OCI-LY1 (cell line): ENCODE measurements at regions not wholly inside any gene's neighbourhood (a gene's known extent, or its start where the extent isn't known, plus 50 kb on each side); places are given as distances from the start of the nearest gene placed in this dataset.

Source experiments
- EZH2 ChIP-seq: fragments of 200-600 bp; sonication (generic), shearing (Covaris generic); IDR thresholded peaks from 2 replicates; pipeline ENCODE4 v1.8.0; 2017; ENCODE audit warnings: borderline replicate concordance, mixed run types, mild to moderate bottlenecking, antibody characterized with exemption, low read length, moderate library complexity, mixed read lengths
- TF ChIP-seq, protein P1 (sequence below): fragments of 200-600 bp; sonication (generic), shearing (Covaris generic); IDR thresholded peaks from 2 replicates; pipeline ENCODE4 v1.5.1; 2017; ENCODE audit warnings: mild to moderate bottlenecking, antibody characterized with exemption, low read length, moderate library complexity, mixed read lengths

DNA sequence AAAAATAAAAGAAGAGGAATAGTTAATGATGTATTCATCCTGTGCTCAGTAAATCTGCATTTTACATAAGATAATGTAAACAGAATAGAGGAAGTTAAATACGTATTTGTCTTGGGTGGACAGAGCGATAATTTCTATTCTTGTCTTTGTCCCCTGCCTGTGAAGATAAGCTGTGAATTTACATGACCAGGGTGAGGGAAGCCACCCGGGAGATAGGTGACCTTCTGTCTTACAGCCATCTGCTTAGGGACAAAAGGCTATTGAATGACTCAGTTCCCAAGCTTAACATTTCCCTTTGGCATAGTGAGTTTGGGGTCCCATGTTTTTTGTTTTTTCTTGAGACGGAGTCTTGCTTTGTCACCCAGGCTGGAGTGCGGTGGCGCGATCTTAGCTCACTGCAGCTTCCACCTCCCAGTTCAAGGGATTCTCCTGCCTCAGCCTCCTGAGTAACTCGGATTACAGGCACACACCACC, 88.7 kb upstream of the KCTD7 start:
- TF ChIP-seq, protein P1, sequence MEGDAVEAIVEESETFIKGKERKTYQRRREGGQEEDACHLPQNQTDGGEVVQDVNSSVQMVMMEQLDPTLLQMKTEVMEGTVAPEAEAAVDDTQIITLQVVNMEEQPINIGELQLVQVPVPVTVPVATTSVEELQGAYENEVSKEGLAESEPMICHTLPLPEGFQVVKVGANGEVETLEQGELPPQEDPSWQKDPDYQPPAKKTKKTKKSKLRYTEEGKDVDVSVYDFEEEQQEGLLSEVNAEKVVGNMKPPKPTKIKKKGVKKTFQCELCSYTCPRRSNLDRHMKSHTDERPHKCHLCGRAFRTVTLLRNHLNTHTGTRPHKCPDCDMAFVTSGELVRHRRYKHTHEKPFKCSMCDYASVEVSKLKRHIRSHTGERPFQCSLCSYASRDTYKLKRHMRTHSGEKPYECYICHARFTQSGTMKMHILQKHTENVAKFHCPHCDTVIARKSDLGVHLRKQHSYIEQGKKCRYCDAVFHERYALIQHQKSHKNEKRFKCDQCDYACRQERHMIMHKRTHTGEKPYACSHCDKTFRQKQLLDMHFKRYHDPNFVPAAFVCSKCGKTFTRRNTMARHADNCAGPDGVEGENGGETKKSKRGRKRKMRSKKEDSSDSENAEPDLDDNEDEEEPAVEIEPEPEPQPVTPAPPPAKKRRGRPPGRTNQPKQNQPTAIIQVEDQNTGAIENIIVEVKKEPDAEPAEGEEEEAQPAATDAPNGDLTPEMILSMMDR = no peak
- no peak for TF ChIP-seq EZH2
